ENCODE measurements at regions not wholly inside any gene's neighbourhood (a gene's known extent, or its start where the extent isn't known, plus 50 kb on each side); places are given as distances from the start of the nearest gene placed in this dataset.

GRCh38 chr11:133636711-133637355 is 104.5 kb upstream of the OPCML start:
- TF ChIP-seq, protein P1, sequence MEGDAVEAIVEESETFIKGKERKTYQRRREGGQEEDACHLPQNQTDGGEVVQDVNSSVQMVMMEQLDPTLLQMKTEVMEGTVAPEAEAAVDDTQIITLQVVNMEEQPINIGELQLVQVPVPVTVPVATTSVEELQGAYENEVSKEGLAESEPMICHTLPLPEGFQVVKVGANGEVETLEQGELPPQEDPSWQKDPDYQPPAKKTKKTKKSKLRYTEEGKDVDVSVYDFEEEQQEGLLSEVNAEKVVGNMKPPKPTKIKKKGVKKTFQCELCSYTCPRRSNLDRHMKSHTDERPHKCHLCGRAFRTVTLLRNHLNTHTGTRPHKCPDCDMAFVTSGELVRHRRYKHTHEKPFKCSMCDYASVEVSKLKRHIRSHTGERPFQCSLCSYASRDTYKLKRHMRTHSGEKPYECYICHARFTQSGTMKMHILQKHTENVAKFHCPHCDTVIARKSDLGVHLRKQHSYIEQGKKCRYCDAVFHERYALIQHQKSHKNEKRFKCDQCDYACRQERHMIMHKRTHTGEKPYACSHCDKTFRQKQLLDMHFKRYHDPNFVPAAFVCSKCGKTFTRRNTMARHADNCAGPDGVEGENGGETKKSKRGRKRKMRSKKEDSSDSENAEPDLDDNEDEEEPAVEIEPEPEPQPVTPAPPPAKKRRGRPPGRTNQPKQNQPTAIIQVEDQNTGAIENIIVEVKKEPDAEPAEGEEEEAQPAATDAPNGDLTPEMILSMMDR (IDR thresholded peaks at IDR 0.05), result no peak
- no peak for TF ChIP-seq POLR2AphosphoS5 (IDR thresholded peaks at IDR 0.05)
- TF ChIP-seq EP300 (IDR thresholded peaks at IDR 0.05), result no peak

Measured in stomach (tissue), 4 donors.